ENCODE measurements at regions not wholly inside any gene's neighbourhood (a gene's known extent, or its start where the extent isn't known, plus 50 kb on each side); places are given as distances from the start of the nearest gene placed in this dataset.

GRCh38 chr20:24765316-24766142 is 183.5 kb upstream of the CST7 start:
- H3K4me3 ChIP-seq (replicated peaks in 1 of 3; ENCODE audit: insufficient read depth in 1 of 3, low read depth in 1 of 3, low read length in 3 of 3), result no peak overlapping the region
- intact Hi-C loops (cut with micrococcal nuclease), result no loop called here
- no peak overlapping the region for H2AFZ ChIP-seq (ENCODE audit: low read depth, low read length)
- no peaks in the 10 kb centered on the region for H3K9me1 ChIP-seq (replicated peaks; ENCODE audit: control insufficient read depth, extremely low read depth, insufficient read depth, low read length)
- TF ChIP-seq POLR2A (IDR thresholded peaks at IDR 0.05; ENCODE audit: low read depth, low read length) (no peak), EZH2 (IDR thresholded peaks at IDR 0.05; ENCODE audit: borderline replicate concordance, low read depth, low read length, severe bottlenecking) (no peak), FOS (IDR thresholded peaks at IDR 0.05; ENCODE audit: borderline replicate concordance, insufficient read depth, low read length) (no peak), POLR2AphosphoS5 (IDR thresholded peaks at IDR 0.05; ENCODE audit: insufficient read depth, low read depth, low read length) (no peak), JUN (IDR thresholded peaks at IDR 0.05; ENCODE audit: borderline replicate concordance, insufficient read depth, insufficient read length, low read depth) (no peak), GATA2 (IDR thresholded peaks at IDR 0.05; ENCODE audit: insufficient read depth, insufficient read length, low read depth, low read length) (no peak), MAX (IDR thresholded peaks at IDR 0.05; ENCODE audit: insufficient read depth, insufficient read length) (no peak), CTCF (IDR thresholded peaks at IDR 0.05; ENCODE audit: extremely low read depth in 1 of 2, insufficient read depth in 1 of 2, low read depth in 1 of 2, low read length in 2 of 2) (no peak), MYC (IDR thresholded peaks at IDR 0.05; ENCODE audit: low read depth, low read length) (no peak)
- no peak for DNase-seq (ENCODE audit: low read depth, low spot score)
- H3K36me3 ChIP-seq (ENCODE audit: control insufficient read depth in 2 of 2, extremely low read depth in 1 of 2, insufficient read depth in 2 of 2, low read length in 2 of 2), result no peaks in the 10 kb centered on the region
- no TSS peak for BruUV-seq (replicated peaks)
- no peak overlapping the region for H3K9ac ChIP-seq (replicated peaks; ENCODE audit: extremely low read depth, insufficient read depth, low read length)
- POLR2A ChIA-PET, result no interaction called here
- H3K4me2 ChIP-seq (ENCODE audit: insufficient read depth, low read length), result no peak overlapping the region
- H3K27me3 ChIP-seq (ENCODE audit: control insufficient read depth in 2 of 2, insufficient read depth in 2 of 2, low read length in 2 of 2), result no peaks in the 10 kb centered on the region
- dilution Hi-C loops (cut with MboI; ENCODE audit: extremely low pct_ligation_motif_present, low sequenced_read_pairs), result no loop called here
- H3K79me2 ChIP-seq (ENCODE audit: control insufficient read depth, insufficient read depth, low read length), result no peaks in the 10 kb centered on the region
- CTCF ChIA-PET, result no interaction called here
- H3K9me3 ChIP-seq (replicated peaks; ENCODE audit: control insufficient read depth, insufficient read depth, low read length), result no peaks in the 10 kb centered on the region
- no peaks in the 10 kb centered on the region for H4K20me1 ChIP-seq (replicated peaks; ENCODE audit: control insufficient read depth, extremely low read depth, insufficient read depth, low read length)
- no peak overlapping the region for H3K27ac ChIP-seq (ENCODE audit: insufficient read depth, low read depth, low read length)
- H3K4me1 ChIP-seq (ENCODE audit: control insufficient read depth, extremely low read depth, insufficient read depth, low read length), result no peaks in the 10 kb centered on the region
- FAIRE-seq, result no peak

Measured in endothelial cell of umbilical vein (primary cell).